Stromal cell of bone marrow (primary cell): ENCODE measurements at regions not wholly inside any gene's neighbourhood (a gene's known extent, or its start where the extent isn't known, plus 50 kb on each side); places are given as distances from the start of the nearest gene placed in this dataset.

ENCODE experiments used
- DNase-seq: peaks from one replicate; pipeline ENCODE4 v3.0.0-alpha.2; 2012; ENCODE audit warnings: low read depth

GRCh38 chr13:34467450-34468083 is 474.5 kb upstream of the NBEA start:
- no peak for DNase-seq

GRCh38 chr13:34469196-34469986 is 472.7 kb upstream of the NBEA start:
- DNase-seq, result no peak

GRCh38 chr13:34474187-34474868 is 467.7 kb upstream of the NBEA start:
- DNase-seq, result no peak

GRCh38 chr13:34478376-34478775 is 463.7 kb upstream of the NBEA start:
- DNase-seq, result no peak

GRCh38 chr13:34502011-34502410 is 440.1 kb upstream of the NBEA start:
- DNase-seq, result no peak

GRCh38 chr13:34502621-34503020 is 439.4 kb upstream of the NBEA start:
- no peak for DNase-seq

- DNase-seq, result no peak
Measured at GRCh38 chr13:34506796-34507195, 435.3 kb upstream of the NBEA start.

GRCh38 chr13:34507630-34508029 is 434.4 kb upstream of the NBEA start:
- DNase-seq, result no peak

- no peak for DNase-seq
Measured at GRCh38 chr13:34512817-34513216, 429.3 kb upstream of the NBEA start.

- no peak for DNase-seq
Measured at GRCh38 chr13:34513526-34513925, 428.5 kb upstream of the NBEA start.

GRCh38 chr13:34515201-34515600 is 426.9 kb upstream of the NBEA start:
- DNase-seq, result no peak

- no peak for DNase-seq
Measured at GRCh38 chr13:34521171-34521570, 420.9 kb upstream of the NBEA start.

GRCh38 chr13:34522808-34523207 is 419.3 kb upstream of the NBEA start:
- no peak for DNase-seq

GRCh38 chr13:34523406-34523805 is 418.7 kb upstream of the NBEA start:
- DNase-seq, result no peak

GRCh38 chr13:34533941-34534340 is 408.1 kb upstream of the NBEA start:
- no peak for DNase-seq

GRCh38 chr13:34542321-34542720 is 399.7 kb upstream of the NBEA start:
- DNase-seq, result no peak

- no peak for DNase-seq
Measured at GRCh38 chr13:34543836-34544235, 398.2 kb upstream of the NBEA start.

GRCh38 chr13:34545461-34545860 is 396.6 kb upstream of the NBEA start:
- no peak for DNase-seq

GRCh38 chr13:34546344-34547250 is 395.5 kb upstream of the NBEA start:
- DNase-seq, result no peak

- no peak for DNase-seq
Measured at GRCh38 chr13:34547929-34548328, 394.1 kb upstream of the NBEA start.

GRCh38 chr13:34553376-34553775 is 388.7 kb upstream of the NBEA start:
- no peak for DNase-seq

GRCh38 chr13:34555988-34556387 is 386.1 kb upstream of the NBEA start:
- DNase-seq, result no peak
